ENCODE measurements at regions not wholly inside any gene's neighbourhood (a gene's known extent, or its start where the extent isn't known, plus 50 kb on each side); places are given as distances from the start of the nearest gene placed in this dataset.
"Not testable (repeated sequence)": the region's sequence is repeated elsewhere in the genome, so short reads cannot be mapped to it uniquely, and the experiment has no call there.

DNA sequence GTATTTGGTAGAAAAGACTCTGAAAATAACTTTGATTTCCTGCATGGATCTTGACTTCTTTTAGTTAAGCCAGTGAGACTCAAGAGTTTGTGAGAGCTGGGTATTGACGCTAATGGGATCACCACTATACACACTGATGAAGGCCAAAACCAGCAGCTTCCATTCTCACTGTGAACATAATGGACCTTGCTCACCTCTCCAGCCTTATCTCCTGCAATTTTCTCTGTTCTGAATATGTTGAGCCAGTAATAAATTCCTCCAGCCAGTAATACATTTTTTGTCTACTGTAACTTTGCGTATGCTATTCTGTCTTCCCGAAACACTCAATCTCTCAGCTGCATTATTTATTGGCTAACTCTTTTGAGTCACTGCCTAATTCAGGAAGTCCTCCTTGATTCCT, 111.6 kb upstream of the PPP2R5A start:
- Histone ChIP-seq H3F3A (replicated peaks; ENCODE audit: low read depth) (no peaks in the 10 kb centered on the region), H3K27me3 (ENCODE audit: insufficient read depth) (no peaks in the 10 kb centered on the region), H3K4me2 (no peak overlapping the region), H2AFZ (no peak overlapping the region), H3K4me3 (no peak overlapping the region), H3K79me2 (replicated peaks; ENCODE audit: insufficient read depth) (no peaks in the 10 kb centered on the region), H3K27ac (ENCODE audit: low read depth) (no peak overlapping the region), H3K9me2 (ENCODE audit: insufficient read depth) (no peaks in the 10 kb centered on the region), H4K20me1 (replicated peaks; ENCODE audit: insufficient read depth) (no peaks in the 10 kb centered on the region), H3K36me3 (ENCODE audit: insufficient read depth) (no peaks in the 10 kb centered on the region), H3K4me1 (ENCODE audit: insufficient read depth) (no peaks in the 10 kb centered on the region)
- Mint-ChIP-seq H3K4me3 (no peak overlapping the region), H3K27me3 (ENCODE audit: insufficient read depth, low read depth, poor library complexity) (peaks cover 2% of the 10 kb centered on the region), H3K4me1 (no peaks in the 10 kb centered on the region), H3K9me3 (no peaks in the 10 kb centered on the region), H3K36me3 (ENCODE audit: low read depth) (no peaks in the 10 kb centered on the region), H3K27ac (no peak overlapping the region)
- DNase-seq (ENCODE audit: low spot score) = no peak
- ATAC-seq = no peak
- no peak for TF ChIP-seq ZNF331 (CRISPR knock-in tag; IDR thresholded peaks at IDR 0.05; ENCODE audit: low read depth)
- no peak for TF ChIP-seq ZNF114 (CRISPR knock-in tag; IDR thresholded peaks at IDR 0.05)
- TF ChIP-seq, protein P1, sequence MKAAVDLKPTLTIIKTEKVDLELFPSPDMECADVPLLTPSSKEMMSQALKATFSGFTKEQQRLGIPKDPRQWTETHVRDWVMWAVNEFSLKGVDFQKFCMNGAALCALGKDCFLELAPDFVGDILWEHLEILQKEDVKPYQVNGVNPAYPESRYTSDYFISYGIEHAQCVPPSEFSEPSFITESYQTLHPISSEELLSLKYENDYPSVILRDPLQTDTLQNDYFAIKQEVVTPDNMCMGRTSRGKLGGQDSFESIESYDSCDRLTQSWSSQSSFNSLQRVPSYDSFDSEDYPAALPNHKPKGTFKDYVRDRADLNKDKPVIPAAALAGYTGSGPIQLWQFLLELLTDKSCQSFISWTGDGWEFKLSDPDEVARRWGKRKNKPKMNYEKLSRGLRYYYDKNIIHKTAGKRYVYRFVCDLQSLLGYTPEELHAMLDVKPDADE (IDR thresholded peaks at IDR 0.05) = no peak
- no peak for TF ChIP-seq EZH2phosphoT487 (IDR thresholded peaks at IDR 0.05; ENCODE audit: unreplicated experiment)
- TF ChIP-seq NANOG (IDR thresholded peaks at IDR 0.05; ENCODE audit: borderline replicate concordance) = no peak
- TF ChIP-seq, protein P2, sequence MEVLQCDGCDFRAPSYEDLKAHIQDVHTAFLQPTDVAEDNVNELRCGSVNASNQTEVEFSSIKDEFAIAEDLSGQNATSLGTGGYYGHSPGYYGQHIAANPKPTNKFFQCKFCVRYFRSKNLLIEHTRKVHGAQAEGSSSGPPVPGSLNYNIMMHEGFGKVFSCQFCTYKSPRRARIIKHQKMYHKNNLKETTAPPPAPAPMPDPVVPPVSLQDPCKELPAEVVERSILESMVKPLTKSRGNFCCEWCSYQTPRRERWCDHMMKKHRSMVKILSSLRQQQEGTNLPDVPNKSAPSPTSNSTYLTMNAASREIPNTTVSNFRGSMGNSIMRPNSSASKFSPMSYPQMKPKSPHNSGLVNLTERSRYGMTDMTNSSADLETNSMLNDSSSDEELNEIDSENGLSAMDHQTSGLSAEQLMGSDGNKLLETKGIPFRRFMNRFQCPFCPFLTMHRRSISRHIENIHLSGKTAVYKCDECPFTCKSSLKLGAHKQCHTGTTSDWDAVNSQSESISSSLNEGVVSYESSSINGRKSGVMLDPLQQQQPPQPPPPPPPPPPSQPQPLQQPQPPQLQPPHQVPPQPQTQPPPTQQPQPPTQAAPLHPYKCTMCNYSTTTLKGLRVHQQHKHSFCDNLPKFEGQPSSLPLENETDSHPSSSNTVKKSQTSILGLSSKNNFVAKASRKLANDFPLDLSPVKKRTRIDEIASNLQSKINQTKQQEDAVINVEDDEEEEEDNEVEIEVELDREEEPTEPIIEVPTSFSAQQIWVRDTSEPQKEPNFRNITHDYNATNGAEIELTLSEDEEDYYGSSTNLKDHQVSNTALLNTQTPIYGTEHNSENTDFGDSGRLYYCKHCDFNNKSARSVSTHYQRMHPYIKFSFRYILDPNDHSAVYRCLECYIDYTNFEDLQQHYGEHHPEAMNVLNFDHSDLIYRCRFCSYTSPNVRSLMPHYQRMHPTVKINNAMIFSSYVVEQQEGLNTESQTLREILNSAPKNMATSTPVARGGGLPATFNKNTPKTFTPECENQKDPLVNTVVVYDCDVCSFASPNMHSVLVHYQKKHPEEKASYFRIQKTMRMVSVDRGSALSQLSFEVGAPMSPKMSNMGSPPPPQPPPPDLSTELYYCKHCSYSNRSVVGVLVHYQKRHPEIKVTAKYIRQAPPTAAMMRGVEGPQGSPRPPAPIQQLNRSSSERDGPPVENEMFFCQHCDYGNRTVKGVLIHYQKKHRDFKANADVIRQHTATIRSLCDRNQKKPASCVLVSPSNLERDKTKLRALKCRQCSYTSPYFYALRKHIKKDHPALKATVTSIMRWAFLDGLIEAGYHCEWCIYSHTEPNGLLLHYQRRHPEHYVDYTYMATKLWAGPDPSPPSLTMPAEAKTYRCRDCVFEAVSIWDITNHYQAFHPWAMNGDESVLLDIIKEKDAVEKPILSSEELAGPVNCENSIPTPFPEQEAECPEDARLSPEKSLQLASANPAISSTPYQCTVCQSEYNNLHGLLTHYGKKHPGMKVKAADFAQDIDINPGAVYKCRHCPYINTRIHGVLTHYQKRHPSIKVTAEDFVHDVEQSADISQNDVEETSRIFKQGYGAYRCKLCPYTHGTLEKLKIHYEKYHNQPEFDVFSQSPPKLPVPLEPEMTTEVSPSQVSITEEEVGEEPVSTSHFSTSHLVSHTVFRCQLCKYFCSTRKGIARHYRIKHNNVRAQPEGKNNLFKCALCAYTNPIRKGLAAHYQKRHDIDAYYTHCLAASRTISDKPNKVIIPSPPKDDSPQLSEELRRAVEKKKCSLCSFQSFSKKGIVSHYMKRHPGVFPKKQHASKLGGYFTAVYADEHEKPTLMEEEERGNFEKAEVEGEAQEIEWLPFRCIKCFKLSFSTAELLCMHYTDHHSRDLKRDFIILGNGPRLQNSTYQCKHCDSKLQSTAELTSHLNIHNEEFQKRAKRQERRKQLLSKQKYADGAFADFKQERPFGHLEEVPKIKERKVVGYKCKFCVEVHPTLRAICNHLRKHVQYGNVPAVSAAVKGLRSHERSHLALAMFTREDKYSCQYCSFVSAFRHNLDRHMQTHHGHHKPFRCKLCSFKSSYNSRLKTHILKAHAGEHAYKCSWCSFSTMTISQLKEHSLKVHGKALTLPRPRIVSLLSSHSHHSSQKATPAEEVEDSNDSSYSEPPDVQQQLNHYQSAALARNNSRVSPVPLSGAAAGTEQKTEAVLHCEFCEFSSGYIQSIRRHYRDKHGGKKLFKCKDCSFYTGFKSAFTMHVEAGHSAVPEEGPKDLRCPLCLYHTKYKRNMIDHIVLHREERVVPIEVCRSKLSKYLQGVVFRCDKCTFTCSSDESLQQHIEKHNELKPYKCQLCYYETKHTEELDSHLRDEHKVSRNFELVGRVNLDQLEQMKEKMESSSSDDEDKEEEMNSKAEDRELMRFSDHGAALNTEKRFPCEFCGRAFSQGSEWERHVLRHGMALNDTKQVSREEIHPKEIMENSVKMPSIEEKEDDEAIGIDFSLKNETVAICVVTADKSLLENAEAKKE (CRISPR knock-in tag; IDR thresholded peaks at IDR 0.05) = no peak
- no peak for TF ChIP-seq STAT1 (IDR thresholded peaks at IDR 0.05; ENCODE audit: unreplicated experiment)
- no peak for TF ChIP-seq EZH2 (IDR thresholded peaks at IDR 0.05; ENCODE audit: low read depth, unreplicated experiment)
- TF ChIP-seq POLR2AphosphoS5 (IDR thresholded peaks at IDR 0.05; ENCODE audit: low read depth) = no peak
- TF ChIP-seq JUNB (IDR thresholded peaks at IDR 0.05; ENCODE audit: unreplicated experiment) = no peak

GRCh38 chr1:212174295-212174694, 110.9 kb upstream of the PPP2R5A start:
- H3K27ac Mint-ChIP-seq; H4K20me1 ChIP-seq (replicated peaks; ENCODE audit: insufficient read depth); H2AFZ ChIP-seq: not testable (repeated sequence)

More at GRCh38 chr1:212174295-212174694, 110.9 kb upstream of the PPP2R5A start:
- not testable (repeated sequence) for DNase-seq (ENCODE audit: low spot score); ATAC-seq; H3K9me3 Mint-ChIP-seq; H3K4me1 ChIP-seq (ENCODE audit: insufficient read depth); H3K36me3 ChIP-seq (ENCODE audit: insufficient read depth); H3F3A ChIP-seq (replicated peaks; ENCODE audit: low read depth); H3K4me3 ChIP-seq; H3K27me3 Mint-ChIP-seq (ENCODE audit: insufficient read depth, low read depth, poor library complexity); H3K4me2 ChIP-seq; H3K4me1 Mint-ChIP-seq; H3K36me3 Mint-ChIP-seq (ENCODE audit: low read depth); H3K9me2 ChIP-seq (ENCODE audit: insufficient read depth); H3K79me2 ChIP-seq (replicated peaks; ENCODE audit: insufficient read depth); H3K27ac ChIP-seq (ENCODE audit: low read depth); H3K4me3 Mint-ChIP-seq; H3K27me3 ChIP-seq (ENCODE audit: insufficient read depth)
